NCI-H526 treated with DMSO at 0.1 percent for 48 hours (cell line): ENCODE measurements at regions not wholly inside any gene's neighbourhood (a gene's known extent, or its start where the extent isn't known, plus 50 kb on each side); places are given as distances from the start of the nearest gene placed in this dataset.
"Not testable (repeated sequence)": the region's sequence is repeated elsewhere in the genome, so short reads cannot be mapped to it uniquely, and the experiment has no call there.

Experiments
- DNase-seq: peaks from one replicate; lab custom pipeline; 2025; lab: John Stamatoyannopoulos, UW

DNA sequence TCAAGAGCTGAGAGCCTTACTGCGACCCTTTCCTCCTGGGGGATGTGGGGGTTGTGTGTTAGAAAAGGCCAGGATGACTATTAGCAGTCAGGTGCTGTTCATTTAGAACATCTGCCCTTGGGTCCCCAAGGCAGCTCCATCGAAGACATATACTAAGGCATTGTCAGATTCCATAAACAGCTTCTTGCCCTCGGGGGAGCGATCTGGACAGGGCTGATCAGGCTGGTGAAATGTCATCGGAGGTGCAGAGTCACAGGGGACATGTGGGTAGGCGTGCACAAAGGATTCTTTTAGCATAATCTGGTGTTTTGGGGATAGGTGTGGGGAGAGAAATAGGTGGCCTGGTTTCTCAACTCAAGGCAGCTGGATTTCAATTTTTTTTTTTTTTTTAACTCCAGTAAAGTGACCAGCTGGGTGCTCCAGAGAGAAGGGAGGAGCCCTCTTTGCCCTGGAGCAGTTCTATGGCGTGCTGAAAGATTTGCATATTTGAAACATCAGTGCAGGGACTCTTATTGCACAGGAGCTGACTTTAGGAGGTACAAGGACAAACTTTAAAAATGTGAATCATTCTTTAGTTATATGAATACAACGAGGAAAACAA, 160.1 kb downstream of the SUDS3 start:
- peak; percentile 76 for DNase-seq

GRCh38 chr12:118537481-118537917, 161.1 kb downstream of the SUDS3 start:
- peak; percentile 55 for DNase-seq

DNA sequence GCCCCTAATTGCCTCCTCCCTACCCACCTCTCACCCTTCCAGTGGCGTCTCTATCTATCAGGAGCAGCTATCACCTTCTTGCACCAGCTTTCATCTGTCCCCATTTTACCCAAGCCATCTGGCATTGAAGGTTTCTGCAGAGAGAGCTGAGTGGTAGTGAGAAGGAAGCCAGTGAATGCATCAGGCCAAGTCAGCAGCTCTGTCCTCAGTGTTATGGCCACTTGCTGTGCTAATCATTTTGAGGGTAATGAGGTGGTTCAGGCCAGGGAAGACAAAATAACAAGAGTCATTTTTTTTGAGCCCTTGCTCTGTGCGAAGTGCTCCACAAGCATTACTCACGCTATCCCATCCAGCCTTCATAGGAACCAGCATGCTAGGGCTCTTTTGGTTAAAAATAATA, 164.7 kb downstream of the SUDS3 start:
- DNase-seq = no peak

DNA sequence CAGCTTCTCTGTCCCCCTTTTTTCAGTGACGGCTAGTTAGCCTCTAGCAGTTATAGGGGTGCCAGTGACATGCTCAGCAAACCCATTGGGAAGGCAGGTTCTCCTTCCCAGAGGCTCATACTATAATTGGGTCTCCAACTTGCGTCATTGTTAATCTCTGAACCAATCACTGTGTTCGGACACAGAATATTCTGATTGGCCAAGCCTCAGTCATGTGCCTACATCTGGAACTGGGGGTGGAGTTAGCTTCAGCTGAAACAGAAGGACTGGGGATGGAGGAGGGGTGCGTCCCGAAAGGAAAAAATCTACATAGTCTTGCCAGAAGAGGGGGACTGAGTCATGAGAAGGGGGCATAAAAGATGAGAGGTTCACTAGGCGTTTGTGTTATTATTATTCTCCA, 165.6 kb downstream of the SUDS3 start:
- no peak for DNase-seq

DNA sequence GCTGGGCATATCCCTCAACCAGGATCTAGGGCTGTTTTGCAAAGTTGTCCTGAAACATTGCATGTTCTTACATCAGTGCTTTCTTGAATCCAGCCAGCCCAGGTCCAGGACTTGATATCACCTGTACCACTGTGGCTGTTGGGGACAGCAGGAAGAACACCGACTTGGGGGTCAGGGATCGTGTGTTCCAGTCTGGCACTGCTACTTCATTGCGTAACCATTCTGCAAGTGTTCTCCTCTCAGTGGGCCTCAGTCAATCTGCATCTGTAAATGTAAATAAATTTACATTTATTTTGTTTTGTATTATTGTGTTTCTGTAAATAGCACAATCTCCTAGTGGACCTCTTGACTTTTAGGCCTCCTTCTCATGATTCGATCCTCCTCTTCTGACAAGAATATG, 167.3 kb downstream of the SUDS3 start:
- DNase-seq = no peak

DNA sequence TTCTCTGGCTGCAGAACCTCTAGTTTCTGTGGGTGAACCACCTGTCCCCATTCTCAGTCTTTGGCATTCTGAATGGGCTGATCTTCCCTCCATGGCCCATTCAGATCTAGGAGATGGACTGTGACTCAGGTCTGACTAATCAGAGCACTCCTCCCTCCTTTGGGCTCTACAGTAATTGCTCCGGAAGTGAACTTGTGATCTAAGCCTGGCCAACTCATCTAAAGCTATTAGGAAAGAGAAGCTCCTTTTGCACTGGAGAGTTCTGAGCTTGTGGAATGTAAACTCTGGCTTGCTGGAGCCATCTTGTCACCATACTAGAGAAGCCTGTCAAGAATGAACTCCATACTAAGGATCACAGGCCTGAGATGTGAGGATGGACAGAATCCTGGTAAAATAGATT, 168.2 kb downstream of the SUDS3 start:
- DNase-seq = no peak

DNA sequence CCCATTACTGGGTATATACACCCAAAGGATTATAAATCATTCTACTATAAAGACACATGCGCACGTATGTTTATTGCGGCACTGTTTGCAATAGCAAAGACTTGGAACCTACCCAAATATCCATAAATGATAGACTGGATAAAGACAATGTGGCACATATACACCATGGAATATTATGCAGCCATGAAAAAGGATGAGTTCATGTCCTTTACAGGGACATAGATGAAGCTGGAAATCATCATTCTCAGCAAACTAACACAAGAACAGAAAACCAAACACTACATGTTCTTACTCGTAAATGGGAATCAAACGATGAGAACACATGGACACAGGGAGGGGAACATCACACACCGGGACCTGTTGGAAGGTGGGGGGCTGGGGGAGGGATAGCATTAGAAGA, 171.3 kb downstream of the SUDS3 start:
- not testable (repeated sequence) for DNase-seq

DNA sequence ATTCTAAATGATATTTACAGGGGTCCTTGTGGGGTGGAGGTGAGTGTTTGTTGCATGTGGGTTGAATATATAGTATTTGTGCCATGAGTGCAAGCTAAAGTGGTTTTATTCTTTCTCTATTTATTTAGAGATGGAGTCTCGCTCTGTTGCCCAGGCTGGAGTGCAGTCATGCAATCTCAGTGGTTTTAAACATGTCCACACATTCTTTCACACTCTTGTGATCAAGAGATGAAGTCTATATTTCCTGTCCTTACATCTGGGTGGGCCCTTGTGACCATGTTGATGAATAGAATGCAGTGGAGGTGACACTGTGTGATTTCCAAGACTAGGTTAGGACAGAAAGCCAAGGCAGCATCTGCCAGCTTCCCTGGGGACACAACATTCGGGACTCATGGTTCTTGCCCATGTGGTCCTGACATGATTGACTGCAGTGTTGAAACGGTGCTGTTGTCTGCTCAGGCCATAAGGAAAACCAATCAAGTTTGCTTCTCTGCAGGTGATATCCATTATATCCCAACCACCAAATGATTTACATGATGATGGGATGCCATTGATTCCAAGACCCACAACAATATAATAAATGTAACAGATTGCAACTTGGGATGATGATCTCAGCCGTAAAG, 172.6 kb downstream of the SUDS3 start:
- DNase-seq = no peak

- DNase-seq = no peak
Measured at GRCh38 chr12:118549510-118549980, 173.2 kb downstream of the SUDS3 start.

DNA sequence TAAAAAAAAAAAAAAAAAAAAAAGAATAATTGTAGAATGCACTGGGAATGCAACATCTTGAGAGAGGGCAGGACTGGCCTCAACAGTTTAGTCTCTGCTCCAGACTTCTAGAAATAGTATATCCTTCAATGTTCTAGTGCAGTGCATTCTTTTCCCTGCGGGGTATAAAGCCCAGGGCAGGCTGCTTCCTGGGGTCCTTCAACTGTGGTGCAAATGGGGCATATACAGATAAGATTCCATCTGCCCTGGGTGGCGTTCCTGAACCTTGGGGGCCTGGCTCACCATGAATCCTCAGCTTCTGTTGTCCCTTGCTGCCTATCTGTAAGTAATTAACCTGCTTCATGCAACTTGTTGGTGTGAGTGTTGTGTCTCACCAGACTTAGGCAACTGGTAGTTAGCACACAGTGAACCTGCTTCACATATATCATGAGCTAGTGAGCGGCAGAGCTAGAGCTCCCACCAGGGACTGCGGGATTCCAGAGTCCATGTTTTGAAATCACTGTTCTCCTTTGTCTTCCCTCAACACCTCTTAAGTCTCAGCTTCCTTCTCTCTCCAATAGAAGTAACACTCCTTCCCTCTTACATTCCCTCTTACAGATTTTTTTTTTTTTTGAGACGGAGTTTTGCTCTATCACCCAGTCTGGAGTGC, 177.6 kb downstream of the SUDS3 start:
- DNase-seq = no peak

DNA sequence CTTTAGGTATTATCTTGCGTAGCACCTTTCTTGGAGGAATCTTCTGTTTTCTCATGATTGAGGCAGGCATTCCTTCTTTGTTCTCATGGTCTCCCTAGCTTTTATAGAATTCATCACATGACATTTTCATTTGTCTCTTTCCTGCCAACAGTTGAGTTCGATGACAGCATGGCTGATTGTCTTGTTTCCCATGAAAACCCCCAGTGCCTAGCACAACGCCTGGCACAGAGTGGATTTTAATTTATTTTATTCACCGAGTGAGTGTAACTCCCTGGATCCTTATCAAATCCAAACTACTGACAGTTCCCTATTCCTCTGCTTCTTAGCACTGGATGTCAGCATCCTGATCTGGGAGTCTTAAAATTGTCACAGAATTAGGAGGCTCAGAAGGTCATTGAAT, 182.6 kb downstream of the SUDS3 start:
- DNase-seq = no peak

- no peak for DNase-seq
Measured at GRCh38 chr12:118560733-118561132, 184.4 kb downstream of the SUDS3 start.

DNA sequence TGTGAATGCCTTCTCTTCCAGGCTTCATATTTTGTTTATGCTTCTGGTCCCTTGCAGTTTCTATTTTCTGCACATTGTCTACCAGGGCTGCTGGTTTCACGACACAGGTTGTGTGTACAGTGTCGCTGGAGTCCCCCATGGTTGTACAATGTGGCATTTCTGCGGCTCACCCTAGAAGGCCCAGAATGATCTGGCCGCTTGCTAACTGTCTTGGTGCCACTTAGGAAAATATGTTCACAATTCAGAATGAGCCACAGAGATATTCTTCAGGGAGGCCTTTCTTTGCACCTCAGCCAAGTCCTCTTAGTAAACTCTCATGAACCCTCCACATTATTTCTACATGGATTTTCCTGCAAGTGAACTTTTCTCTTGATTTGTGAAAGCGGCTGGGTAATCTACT, 195.4 kb downstream of the SUDS3 start:
- DNase-seq = no peak

GRCh38 chr12:118574288-118574687, 197.9 kb downstream of the SUDS3 start:
- DNase-seq = no peak

DNA sequence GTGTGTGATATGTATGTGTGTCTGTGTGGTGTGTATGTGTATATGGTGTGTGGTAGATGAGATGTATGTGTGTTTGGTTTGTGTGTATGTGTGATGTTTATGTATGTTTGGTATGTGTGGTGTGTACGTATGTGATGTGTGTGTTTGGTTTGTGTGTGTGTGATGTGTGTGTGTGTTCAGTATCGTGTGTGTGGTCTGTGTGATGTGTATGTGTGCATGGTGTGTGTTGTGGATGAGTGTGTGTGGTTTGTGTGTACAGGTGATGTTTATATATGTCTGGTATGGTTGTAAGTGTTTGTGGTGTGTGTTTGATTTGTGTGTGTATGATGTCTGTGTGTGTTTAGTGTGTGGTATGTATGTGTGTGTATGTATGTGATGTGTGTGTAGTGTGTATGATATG, 199.4 kb downstream of the SUDS3 start:
- DNase-seq = no peak

GRCh38 chr12:118581371-118581770, 205.0 kb downstream of the SUDS3 start:
- DNase-seq = no peak

DNA sequence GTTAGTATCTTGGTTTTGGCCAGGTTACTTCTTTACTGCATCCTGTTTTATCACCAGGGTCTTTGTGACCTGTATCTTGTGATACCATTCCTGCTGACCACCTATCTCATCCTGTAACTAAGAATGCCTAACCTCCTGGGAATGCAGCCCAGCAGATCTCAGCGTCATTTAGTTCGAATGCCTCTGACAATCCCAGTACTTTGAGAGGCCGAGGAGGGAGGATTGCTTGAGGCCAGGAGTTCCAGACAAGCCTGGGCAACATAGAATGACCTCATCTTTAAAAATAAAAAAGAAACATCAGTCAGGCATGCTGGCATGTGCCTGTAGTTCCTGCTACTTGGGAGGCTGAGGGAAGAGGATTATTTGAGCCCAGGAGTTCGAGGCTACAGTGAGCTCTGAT, 206.5 kb downstream of the SUDS3 start:
- DNase-seq = no peak

DNA sequence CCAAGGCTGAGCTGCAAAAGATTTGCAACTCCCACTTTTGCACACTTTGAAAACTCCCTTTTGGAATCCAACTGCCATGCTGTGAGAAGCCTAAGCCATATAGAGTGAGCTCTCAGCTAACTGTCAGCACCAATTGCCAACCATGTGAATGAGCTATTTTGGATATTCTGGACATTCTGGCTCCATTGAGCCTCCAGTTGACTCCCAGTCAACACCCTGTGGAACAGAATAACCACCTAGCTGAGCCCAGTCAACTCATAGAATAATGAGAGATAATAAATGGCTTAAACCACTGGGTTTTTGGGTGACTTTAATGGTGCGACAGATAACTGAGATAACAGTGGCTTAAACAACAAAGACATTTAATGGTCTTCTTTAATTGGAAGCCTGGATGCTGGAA, 210.1 kb downstream of the SUDS3 start:
- no peak for DNase-seq

DNA sequence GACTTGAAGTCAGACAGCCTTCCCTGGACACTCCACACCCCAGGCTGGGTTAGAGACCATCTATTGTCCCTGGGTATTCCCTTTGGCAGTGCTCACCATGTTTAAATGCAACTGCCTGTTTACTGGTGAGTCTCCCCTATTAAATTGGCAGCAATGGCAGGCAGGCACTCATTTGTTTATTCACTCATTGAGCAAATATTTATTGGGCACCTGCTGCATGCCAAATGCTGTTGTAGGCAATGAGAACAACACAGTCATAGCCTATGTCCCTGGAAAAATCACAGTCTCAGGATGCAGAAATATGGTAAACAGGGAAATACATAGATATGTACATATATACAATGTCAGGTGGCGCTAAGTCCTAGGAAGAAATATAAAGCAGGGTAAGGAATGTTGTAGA, 212.8 kb downstream of the SUDS3 start:
- DNase-seq = no peak

DNA sequence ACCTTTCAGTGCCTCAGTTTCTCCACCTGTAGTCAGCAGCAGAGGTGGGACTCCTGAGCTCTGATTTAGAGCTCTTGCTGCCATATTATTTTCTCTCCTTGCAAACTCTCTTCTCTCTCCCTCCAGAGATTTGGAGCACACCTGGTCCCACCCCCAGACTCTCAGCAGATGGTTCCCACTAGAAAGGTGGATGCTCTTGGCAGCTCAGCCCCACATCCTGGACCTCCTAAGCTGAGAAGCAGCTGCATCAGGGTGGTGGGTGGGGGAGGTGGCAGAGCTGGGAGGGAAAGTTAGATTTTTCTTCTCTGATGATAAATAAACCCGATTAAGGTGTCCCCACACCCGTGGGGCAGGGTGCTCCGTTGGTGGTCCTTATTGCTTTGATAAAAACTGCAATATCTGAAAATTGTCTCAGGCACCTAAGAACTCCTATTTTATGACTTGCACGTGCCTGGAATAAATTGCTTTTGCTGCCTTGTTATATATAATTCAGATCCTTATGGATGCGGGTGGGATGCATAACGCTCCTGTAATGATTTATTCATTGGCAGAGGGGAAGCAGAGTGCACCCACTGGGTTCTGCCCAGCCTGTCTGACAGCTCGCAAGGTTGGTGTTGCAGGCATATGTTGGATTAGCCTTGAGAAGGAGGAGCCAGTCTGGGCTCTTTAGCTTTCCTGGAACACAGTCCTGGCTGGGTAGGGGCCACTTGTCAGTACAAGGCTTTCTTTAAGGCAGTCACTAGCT, 214.2 kb downstream of the SUDS3 start:
- no peak for DNase-seq

DNA sequence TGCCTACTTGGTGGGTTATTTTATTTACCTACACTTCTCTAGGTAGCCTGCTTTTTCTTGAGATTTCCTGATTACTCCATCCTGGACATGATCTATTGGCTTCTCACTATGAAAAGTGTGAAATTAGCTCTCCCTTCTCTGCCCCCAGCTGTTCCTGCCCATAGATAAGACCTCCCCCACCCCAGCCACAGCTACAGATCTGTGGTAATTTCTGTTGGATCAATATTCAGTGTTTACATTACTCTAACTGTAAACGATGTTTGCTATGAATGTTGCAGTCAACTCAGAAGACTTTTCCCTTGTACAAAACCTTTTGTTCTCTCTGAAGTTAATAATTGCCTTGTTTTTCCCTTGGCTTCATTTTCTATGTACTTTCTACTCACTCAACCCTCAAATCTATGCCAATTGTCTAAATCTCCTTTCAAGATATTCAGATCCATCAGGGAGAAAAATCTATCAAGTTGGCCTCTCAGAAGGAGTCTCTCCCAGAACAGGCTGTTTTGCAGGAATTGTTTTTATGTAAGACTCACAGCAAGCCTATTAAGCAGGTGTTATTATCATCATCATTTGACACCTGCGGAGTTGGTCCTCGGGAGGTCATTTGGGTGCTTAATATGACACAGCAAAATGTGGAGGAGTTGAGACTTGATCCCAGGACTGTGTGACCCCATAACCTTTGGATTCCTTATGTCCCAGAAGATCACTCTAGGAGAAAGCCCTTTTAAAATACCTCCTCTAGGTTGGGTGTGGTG, 227.4 kb downstream of the SUDS3 start:
- DNase-seq = no peak

DNA sequence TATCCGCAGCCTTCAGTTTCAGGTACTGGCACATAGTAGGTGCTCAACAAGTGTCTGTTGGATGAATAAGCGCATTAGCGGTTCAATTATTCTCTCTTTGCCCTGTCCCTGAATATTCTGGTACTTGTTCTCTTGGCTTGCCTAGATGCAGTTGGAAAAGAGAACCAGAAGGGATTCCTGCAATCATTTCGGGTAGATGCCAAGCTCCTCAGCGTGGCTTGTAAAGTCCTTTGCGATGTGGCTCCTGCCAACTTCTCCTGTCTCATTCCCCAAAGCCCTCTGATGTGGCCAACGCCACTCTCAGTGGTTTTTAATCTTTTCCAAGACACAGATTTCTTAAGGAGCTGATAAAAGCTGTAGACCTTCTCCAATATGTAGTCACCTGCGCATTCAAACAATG, 230.3 kb downstream of the SUDS3 start:
- no peak for DNase-seq
